ENCODE measurements at regions not wholly inside any gene's neighbourhood (a gene's known extent, or its start where the extent isn't known, plus 50 kb on each side); places are given as distances from the start of the nearest gene placed in this dataset.

GRCh38 chr16:66198641-66199040 lies 167.8 kb upstream of the CDH5 start:
- no peak for TF ChIP-seq CTCF (IDR thresholded peaks at IDR 0.05)

- TF ChIP-seq CTCF (IDR thresholded peaks at IDR 0.05) = no peak
These were observed 168.7 kb upstream of the CDH5 start for GRCh38 chr16:66197668-66198278.

DNA sequence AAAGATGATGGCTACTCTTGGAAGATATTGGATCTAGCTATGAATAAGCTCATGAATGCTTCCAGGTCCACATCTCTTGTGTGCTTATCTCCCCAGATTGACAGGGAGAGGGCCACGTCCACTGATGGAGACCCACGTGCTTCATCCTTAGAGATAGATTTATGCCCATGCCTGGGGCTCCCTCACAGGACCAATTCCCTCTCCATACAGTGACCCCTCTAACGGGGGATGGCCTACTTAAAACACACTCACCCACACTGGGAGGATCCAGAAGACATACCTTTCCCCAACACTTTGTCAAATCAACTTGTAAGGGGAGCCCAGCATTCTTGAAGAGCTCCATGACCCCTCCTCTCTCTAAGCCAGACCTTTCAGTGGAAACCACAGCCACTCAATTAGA lies 169.7 kb upstream of the CDH5 start:
- no peak for TF ChIP-seq CTCF (IDR thresholded peaks at IDR 0.05)

DNA sequence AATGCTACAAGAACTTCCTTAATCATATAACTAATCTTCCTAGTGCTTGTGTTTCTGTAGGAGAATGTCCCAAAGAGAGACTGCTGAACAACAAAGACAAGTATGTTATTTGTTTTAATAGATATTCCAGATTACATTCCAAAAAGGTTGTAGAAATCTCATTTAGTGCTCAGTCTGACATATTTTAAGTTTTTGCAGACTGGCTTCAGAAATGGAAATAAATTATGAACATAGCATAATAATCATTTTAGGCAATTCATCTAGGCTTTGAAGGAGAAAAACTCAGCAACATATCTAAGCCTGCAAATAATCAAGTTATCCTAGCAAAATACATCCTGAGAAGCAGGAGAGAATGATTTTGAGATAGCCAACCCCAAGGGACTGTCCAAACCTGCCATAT lies 171.6 kb upstream of the CDH5 start:
- no peak for TF ChIP-seq CTCF (IDR thresholded peaks at IDR 0.05)

DNA sequence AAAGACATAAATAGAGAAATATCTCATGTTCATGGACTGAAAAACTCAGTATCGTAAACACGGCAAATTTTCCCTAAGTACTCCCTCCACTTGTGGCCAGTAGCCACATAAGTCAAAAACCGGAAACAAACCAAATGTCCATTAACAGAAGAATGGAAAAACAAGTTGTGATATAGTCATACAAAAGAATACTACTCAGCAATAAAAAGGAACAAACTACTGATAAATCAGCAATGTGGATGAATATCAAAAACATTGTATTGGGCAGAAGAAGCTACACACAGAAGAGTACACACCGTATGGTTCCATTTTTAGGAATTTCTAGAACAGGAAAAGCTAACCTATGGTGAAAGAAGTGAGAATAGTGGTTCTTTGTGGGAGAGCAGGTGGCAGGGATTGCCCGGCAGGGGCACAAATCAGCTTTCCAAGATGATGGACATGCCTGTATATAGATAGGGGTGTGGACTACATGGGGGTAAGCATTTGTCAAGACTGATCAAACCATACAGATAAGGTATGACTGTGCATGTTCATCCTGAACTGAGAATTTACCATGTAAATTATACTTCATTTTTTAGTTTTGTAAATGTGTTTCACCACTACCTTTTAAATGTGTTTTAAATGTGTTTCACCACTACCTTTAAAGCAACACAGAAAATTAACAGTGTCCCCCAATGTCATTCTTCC lies 172.8 kb upstream of the CDH5 start:
- TF ChIP-seq CTCF (IDR thresholded peaks at IDR 0.05) = no peak

DNA sequence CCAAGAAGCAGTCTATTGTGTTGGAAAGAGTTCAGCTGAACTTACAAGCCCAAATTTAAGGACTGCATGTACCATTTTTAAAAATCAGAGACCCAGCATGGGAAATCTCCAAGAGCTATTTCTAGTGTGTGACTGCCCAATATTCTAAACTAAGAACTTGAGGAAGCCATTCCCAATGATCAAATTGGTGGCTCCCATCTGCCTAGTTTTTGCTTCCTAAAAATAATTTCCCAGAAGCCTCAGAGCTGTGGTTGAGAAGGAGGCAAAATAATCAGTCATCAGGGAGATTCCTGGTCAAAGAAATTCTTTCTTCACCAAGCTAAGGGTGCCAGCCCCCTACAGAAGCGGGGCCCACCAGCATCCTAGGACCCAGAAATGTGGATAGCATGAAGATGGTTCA lies 176.1 kb upstream of the CDH5 start:
- no peak for TF ChIP-seq CTCF (IDR thresholded peaks at IDR 0.05)

DNA sequence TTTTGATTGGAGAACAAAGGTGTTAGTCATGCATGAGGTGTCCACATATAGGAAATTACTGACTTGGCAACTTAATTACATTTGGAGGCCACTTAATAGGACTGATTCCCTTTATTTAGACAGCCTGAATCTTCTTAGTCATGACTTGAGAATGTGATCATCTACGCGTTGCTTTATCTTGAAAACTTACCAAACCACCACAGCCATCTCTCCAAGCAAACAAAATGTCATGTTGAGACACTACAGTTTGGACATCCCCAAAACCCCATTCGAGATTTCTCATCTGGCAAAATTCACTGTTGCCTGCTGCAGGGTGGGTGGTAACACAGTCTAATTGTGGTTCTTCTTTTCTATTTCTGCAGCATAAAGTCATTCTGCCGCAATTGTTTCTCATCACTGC lies 176.5 kb upstream of the CDH5 start:
- TF ChIP-seq CTCF (IDR thresholded peaks at IDR 0.05) = no peak
